HG03442 (cell line): ENCODE measurements at regions not wholly inside any gene's neighbourhood (a gene's known extent, or its start where the extent isn't known, plus 50 kb on each side); places are given as distances from the start of the nearest gene placed in this dataset.
A peak's percentile ranks its signal among the peaks of the same experiment; 100 is the strongest.
"Not testable (repeated sequence)": the region's sequence is repeated elsewhere in the genome, so short reads cannot be mapped to it uniquely, and the experiment has no call there.

Experiments
- ATAC-seq: cut with Tn5 transposase; IDR thresholded peaks from one replicate; pipeline ENCODE4 v1.9.1; 2021; ENCODE audit warnings: mild to moderate bottlenecking, moderate library complexity; ENCODE audit not compliant: unreplicated experiment

DNA sequence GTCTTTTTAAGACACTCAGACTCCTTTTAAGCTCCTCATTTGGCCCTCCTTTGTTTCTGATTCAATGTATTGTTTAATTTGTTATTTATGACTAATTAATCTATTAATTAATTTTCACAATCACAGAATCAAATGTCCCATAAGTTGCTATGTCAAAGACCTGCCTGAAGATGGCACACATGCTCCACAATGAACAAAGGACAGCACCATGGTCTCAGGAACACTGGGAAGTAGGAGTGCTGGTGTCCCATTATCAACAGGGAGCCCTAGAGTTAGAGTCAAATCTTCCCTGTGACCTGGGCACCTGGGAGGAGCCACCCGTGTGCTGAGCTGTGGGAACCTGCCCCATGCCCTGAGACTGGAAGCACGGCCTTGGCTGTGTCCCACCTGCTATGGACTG lies 1164.3 kb downstream of the RPIA start:
- ATAC-seq = not testable (repeated sequence)

DNA sequence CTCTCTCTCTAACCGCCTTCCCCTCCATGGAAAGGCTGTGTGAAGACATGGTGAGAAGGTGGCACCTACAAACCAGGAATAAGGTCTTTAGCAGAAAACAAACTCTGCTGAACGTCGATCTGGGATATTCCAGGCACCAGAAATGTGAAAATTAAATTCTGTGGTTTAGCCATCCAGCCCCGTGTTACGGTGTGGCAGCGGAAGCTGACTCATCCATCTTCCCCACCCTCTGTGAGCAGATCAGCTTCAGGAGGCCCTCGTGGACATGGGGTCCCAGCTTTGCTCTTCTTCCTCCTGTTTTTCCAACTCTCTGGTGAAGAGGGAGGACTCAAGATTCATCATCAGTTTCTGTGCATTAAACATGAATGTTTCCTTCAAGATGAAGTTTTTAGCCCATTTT lies 1164.8 kb downstream of the RPIA start:
- ATAC-seq = not testable (repeated sequence)

DNA sequence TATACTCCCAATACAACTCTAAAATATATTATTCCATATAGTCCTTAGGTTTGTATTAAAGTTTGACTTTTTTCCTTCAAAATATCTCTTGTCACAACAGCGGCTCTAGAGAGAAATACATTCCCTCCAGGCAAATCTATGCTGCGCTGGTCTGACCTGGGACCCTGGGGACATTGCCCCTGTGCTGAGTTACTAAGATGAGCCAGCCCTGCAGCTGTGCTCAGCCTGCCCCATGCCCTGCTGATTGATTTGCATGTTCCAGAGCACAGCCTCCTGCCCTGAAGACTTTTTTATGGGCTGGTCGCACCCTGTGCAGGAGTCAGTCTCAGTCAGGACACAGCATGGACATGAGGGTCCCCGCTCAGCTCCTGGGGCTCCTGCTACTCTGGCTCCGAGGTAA lies 1170.7 kb downstream of the RPIA start:
- ATAC-seq = not testable (repeated sequence)

DNA sequence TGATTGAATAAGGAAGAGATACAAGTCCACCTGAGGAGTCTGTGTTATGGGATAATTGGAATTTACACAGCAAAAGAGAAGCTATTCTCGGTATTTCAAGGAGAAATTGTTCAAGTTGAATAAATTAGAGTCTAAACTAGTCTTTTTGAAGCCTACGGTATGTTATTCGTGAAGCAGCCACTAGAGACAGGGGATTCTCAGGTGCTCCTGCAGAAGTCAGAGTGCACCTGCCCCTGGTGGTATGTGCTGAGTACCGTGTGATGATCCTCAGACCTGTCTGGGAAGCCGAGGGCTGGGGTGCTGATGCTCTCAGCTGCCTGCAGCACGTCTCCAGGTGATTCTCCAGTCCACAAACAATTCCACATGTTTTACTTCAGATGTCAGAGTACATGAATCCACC lies 1171.7 kb downstream of the RPIA start:
- peak; percentile 72 for ATAC-seq

DNA sequence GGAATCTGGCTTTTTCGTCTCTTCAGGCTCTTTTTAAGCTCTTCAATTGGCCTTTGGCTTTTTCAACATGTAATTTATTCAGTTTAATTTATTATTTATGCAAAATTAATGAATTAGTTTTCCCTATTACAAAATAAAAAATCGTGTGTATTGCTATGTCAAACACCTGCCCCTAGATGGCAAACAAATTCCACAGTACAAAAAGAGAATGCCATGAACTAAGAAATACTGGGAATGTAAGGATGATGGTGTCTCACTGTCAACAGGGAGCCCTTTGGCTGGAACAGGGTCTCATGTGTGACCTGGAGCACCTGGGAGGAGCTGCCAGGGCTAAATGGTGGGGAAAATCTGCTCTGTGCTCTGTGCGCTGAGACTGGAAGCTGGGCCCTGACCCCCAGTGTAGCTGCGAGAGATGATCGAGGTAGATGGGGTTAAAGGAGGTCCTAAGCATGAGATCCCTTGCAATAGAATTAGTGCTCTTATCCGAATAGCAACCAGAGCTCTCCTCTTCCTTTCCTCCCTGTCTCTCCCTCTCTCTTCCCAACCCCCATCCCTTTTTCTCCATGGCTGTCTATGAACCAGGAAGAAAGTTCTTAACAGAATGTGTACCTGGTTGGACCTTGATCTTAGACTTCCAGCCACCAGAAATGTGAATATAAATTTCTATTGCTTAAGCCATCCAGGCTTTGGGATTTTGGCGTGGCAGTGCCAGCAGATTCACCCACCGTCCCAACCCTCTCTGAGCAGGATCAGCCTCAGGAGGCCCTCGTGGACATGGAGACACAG lies 1183.5 kb downstream of the RPIA start:
- ATAC-seq = not testable (repeated sequence)

DNA sequence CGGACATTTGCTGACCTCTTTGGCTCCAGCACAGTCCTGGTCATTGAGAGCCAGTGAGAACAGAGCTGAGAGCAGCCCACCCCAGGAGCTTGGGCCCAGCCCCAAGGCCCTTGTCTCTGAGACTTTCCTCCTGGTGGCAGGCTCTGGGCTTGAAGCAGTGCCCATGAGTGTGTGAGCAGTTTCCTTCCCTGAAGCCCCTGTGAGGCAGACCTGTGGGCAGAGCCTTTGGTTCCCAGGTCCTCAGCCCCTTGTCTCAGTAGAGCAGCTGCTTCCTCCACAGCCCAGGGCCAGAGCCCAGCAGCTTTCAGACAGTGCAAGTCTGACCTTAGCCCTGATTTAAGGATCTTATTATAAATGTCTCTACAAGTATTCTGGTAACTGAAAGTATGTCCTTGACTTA lies 1185.0 kb downstream of the RPIA start:
- not testable (repeated sequence) for ATAC-seq

DNA sequence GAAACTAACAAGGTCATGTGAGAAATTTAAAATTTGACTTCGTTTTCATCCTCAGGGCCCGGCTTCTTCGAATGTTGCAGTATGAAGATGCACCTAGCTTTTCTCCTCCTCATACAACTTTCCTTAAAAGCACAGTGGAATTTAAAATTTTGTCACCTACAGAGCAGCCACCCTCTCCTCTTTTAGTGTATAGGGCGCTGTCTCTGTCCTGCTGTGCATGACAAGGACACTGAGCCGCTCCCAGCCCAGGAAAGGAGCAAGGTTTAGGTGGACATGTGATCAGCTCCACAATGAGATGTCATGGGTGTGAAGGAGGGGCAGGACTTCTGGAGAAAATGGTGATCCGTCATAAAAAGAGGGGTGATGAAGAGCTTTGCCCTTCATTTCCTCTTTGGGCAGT lies 1185.4 kb downstream of the RPIA start:
- ATAC-seq = not testable (repeated sequence)

DNA sequence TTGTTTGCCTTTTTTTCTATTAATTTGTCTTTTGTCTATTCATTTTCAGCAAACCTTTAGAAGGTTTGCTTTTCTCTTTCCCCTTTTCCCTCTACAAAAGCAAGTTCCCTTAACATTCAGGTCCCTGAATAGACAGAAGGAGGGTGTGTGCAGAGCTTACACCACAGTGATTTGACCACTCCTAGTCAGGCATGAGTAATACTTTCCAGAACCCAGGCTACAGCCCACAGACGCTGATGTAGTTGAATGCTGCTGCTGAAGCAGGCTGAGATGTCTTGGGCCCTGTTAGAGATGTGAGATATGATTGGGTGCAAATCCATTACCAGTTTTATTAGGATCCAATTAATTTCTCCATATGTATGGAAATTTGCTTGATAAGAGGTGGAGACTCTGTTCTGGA lies 1191.4 kb downstream of the RPIA start:
- ATAC-seq = peak; percentile 91

DNA sequence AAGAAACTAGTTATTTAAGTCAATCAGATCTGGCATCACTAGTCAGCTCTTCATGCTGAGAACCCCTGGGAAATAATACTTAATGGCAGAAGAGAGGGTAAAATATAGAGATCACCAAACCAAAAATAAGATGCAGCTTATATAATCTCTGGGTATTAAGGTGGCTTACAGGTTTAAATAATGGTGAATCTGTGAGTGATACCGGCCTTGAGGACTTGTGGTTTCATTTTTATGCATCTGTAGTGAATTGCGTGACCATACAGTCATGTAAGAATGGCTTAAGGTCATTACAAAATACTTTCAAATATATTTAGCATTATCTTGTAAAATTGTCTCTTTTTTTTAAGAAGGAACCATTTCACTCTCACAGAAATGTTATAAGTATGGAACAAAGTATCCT lies 1192.2 kb downstream of the RPIA start:
- not testable (repeated sequence) for ATAC-seq

DNA sequence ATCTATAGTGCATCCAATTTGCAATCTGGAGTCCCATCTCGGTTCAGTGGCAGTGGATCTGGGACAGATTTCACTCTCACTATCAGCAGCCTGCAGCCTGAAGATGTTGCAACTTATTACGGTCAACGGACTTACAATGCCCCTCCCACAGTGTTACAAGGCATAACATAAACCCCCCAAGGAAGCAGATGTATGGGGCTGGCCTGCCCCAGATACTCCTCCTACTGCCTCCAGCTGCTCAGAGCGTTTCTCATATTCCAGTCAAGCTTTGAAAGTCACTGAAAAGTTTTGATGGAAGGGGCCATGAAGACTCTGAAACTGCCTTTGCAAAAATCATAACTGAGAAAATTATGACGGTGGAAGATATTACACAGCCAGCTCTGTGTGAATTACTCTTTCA lies 1193.6 kb downstream of the RPIA start:
- not testable (repeated sequence) for ATAC-seq

DNA sequence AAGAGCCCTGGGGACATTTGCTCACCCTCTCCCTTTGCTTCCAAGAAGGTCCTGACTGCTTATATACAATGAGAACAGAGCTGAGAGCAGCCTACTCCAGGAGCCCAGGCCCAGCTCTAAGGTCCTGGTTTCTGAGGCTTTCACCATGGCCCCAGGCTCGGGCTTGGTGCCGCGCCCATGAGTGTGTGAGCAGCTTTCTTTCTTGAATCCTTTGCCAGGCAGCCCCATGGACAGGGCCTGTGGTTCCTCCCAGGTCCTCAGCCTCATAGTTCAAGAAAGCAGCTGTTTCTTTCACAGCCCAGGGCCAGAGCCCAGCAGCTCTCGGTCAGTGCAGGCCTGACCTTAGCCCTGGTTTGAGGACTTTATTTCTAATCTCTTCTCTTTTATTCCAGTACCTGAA lies 1197.2 kb downstream of the RPIA start:
- not testable (repeated sequence) for ATAC-seq

DNA sequence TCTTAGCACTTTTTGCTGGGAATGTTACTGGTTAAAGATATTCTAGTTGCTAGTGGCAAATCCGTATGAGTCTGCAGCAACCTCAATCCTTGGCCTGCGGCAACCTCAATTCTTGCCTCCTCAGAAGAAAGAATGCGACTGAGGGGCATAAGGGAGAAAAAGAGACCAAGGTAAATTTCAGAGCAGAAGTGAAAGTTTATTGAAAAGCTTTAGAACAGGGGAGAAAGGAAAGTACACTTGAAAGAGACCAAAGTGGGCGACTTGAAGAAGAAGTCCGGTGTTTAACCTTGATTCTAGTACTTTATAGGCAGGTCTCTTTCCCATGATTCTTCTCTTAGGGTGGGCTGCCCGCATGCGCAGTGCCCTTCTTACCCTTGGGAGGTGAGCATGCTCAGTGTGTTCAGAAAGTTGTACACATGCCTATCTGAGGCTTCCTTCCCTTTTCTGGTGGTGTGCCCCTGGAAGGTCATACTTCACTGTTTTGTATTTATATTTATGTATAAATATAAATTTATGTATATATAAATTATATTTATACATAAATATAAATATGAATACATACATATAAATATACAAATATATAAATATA lies 1198.8 kb downstream of the RPIA start:
- not testable (repeated sequence) for ATAC-seq

DNA sequence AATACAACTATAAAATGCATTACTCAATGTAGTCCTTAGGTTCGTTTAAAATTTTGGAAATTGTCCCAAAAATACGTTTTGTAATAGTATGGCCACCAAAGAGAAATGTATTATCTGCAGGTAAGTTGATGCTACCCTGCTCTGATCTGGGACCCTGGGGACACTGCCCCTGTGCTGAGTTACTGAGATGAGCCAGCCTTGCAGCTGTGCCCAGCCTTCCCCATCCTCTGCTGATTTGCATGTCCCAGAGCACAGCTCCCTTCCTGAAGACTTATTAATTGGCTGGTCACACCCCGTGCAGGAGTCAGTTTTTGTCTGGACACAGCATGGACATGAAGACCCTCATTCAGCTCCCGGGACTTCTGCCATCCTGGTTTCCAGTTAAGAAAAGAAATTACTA lies 1203.5 kb downstream of the RPIA start:
- not testable (repeated sequence) for ATAC-seq

DNA sequence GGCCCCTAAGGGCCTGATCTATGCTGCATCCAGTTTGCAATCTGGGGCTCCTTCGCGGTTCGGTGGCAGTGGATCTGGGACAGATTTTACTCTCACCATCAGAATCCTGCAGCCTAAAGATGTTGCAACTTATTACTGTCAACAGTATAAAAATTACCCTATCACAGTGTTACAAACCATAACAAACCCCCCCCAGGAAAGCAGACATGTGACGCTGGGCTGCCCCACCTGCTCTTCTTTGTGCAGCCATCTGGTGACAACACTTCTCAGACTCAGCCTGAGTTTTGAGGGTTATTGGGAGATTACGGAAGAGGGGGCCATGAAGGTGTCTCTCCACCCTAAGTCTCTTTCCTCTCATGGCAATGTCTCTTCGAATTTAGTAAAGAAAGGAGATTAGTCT lies 1204.2 kb downstream of the RPIA start:
- ATAC-seq = not testable (repeated sequence)

DNA sequence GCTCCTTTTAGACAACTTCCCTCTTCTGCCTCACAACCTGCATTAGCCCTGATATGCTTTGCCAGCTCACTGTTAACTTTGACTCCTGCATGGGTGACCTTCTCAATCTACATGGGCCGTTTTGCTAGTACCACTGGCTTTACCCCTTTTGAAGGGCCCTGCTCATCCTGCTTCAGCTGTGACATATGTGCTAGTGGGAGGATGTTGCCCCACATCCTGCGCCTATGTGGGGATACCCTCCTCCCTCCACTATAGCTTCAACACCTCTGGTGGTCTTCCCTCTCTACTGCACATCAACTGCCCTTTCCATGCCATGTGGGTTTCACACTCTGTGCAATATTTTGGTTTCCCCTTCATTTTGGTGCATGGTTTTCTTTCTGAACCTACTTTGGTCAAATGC lies 1235.5 kb downstream of the RPIA start:
- ATAC-seq = not testable (repeated sequence)

DNA sequence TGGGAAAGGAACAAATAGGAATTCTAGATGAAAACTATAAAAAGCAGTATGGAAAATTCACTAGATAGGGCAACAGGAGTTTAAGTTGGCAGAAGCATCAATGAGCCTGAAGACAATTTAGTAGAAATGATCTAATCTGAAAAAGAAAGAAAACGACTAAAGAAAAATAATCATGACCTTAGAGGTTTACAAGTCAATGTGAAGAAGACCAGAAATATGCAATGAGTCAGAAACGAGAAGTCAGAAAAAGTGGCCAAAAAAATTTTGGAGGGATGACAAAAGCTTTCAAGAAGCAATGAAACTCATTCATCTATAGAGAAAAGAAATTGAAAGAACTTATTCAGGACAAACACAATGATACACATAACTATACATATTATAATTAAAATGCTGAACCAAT lies 1244.0 kb downstream of the RPIA start:
- ATAC-seq = not testable (repeated sequence)

DNA sequence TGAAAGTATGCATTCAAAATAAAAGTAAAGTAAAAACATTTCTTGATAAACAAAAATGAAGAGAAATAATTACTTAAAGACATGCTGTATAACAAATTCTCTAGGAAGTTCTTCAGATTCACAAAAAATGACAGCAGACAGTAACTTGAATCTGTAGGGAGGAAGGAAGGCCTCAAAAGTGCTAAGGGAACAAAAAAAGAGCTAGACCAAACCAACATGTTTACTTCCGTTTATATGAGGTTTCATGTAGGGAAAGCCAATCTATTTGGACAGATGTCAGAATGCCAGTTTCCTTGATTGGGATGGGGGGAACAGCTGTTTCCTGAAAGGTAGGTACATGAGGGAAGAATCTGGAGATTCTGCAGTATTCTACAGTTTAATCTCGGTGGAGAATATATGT lies 1244.5 kb downstream of the RPIA start:
- ATAC-seq = not testable (repeated sequence)

DNA sequence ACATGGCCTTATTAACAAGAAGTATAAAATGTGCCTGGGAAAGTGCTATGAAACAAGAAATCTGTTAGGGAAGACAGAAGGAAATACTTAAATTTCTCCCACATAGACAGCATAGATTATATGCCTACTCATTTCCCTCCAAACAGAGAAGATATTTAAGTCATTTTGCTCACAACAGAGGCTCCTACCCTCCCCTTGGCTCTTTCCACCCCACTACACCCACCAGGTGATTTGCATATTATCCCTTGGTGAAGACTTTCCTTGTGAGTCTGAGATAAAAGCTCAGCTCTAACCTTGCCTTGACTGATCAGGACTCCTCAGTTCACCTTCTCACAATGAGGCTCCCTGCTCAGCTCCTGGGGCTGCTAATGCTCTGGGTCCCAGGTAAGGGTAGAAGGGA lies 1245.1 kb downstream of the RPIA start:
- peak; percentile 45 for ATAC-seq

DNA sequence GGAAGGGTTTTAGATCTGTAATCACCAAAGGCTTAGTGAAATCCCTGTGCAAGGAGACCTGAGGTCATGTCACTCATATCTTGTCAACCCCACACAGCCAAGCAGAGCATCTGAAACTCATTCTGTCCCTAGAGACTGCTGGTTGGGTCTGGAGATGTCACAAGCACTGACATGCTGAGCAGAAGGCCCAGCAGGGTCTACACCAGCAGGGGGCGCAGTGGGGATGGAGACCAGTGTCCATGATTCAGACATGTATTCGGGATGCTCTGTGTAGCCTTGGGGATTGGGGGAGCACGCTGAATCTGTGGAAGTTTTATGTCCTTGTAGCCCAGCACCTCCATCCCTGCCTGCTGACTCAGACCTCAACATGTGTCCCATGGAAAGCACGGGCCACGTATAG lies 1247.3 kb downstream of the RPIA start:
- peak; percentile 98 for ATAC-seq

DNA sequence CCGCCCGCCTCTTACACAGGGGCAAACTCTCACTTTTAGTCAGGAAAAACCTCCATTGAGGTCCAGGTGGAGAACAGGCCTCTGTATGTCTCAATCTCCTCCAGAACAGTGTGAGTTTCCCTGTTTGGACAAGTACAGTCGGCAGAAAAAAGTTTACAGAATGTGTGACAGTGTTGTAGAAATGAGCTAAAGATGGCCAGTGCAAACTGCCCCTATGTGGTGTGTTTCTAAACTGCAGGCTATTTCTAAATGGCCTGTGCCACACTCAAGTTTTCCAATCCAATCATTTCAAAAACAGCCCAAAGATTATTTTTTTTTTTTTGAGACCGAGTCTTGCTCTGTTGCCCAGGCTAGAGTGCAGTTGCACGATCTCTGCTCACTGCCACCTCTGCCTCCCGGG lies 1252.8 kb downstream of the RPIA start:
- not testable (repeated sequence) for ATAC-seq

DNA sequence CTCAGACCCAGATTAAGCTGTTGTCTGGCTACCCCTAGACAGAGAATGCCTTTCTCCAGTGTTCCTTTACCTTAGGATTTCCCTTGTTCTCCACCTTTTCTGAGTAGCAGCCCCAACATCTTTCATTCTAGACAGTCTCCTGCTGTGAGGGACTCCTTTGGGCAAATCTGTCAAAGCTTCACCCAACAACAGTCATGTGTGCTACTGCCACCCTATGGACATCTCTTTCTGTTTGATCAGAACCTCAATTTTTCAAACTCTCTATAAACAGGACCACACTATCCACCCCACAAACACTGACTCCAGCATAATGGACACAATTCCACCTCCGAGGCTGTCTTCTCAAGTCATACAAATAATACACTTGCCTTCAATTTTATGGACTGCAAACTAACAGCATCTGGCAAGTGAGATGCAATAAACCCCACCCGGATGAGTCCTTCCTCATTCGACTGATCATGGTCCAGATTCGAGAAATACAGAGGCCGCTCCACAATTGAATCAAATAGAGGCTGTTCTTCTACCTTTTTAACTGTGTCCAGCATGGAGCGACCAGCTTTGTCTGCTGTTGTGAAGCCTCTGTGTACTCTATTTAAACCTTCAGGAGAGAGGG lies 1253.6 kb downstream of the RPIA start:
- not testable (repeated sequence) for ATAC-seq

DNA sequence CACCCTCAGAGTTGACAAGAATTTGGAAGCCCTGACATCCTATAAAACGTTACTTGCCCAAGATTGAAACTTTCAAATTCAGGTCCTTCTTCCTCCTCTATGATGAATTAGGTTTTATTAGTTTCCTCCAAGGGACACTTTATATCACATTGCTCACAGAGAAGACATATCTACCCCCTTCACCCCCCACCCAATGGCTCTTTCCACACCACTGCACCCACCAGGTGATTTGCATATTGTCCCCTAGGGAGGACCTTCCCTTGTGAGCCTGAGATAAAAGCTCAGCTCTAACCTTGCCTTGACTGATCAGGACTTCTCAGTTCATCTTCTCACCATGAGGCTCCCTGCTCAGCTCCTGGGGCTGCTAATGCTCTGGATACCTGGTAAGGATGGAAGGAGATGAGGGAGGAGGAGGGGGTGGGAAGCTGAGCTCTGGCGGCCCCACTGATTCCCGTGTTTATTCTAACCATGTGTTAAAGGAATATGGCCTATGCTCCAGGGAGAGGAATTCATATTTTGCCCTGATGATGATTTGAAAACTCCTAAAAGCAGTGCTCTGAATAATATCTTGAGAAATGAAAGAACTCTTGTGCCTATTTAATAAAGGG lies 1255.8 kb downstream of the RPIA start:
- ATAC-seq = not testable (repeated sequence)
